ENCODE measurements at regions not wholly inside any gene's neighbourhood (a gene's known extent, or its start where the extent isn't known, plus 50 kb on each side); places are given as distances from the start of the nearest gene placed in this dataset.

GRCh38 chr18:41642756-41643155 is 312.3 kb upstream of the PIK3C3 start:
- TF ChIP-seq FOXK2 (IDR thresholded peaks at IDR 0.05) (no peak), FOXM1 (IDR thresholded peaks at IDR 0.05; ENCODE audit: borderline replicate concordance) (no peak), FOXA1 (IDR thresholded peaks at IDR 0.05) (no peak), ARNT (IDR thresholded peaks at IDR 0.05) (no peak), BHLHE40 (IDR thresholded peaks at IDR 0.05; ENCODE audit: borderline replicate concordance) (no peak), TARDBP (IDR thresholded peaks at IDR 0.05) (no peak), CTBP1 (IDR thresholded peaks at IDR 0.05; ENCODE audit: borderline replicate concordance) (no peak), HDGF (IDR thresholded peaks at IDR 0.05; ENCODE audit: borderline replicate concordance) (no peak), PKNOX1 (IDR thresholded peaks at IDR 0.05) (no peak), ZNF384 (IDR thresholded peaks at IDR 0.05) (no peak), ELF4 (IDR thresholded peaks at IDR 0.05) (no peak), SP1 (IDR thresholded peaks at IDR 0.05) (no peak)

All from HEK293T (cell line).